A549 (cell line): ENCODE measurements at regions not wholly inside any gene's neighbourhood (a gene's known extent, or its start where the extent isn't known, plus 50 kb on each side); places are given as distances from the start of the nearest gene placed in this dataset.

Experiments used
- ATAC-seq, 2 experiments: fragments of 200-7000 bp in 1 of 2; fragments of >200 bp in 1 of 2; cut with Nextera tagmentation in 1 of 2; cut with Tn5 transposase in 1 of 2; 3 replicates each; pipeline versions ENCODE4 v1.8.0 to v1.9.1; 2018 to 2020; ENCODE audit warnings: mild to moderate bottlenecking in 1 of 2, moderate library complexity in 1 of 2
- CTCF ChIA-PET: fragments of 300-600 bp; sonication (Branson Sonifier 250); formaldehyde crosslinking; extraction: SDS; loops from one replicate; lab custom pipeline; 2021; ENCODE audit warnings: antibody characterized with exemption, inconsistent platforms; lab: Yijun Ruan, JAX
- POLR2A ChIA-PET: fragments of 350-600 bp; formaldehyde crosslinking; extraction: SDS; loops from one replicate; lab custom pipeline; 2021; ENCODE audit warnings: antibody characterized with exemption, inconsistent platforms; lab: Yijun Ruan, JAX
- DNase-seq, 2 experiments: peaks; one replicate each; pipeline versions ENCODE4 v3.0.0 to v3.0.0-alpha.2; 2011 to 2016; ENCODE audit warnings: low read depth in 1 of 2, low spot score in 1 of 2
- FAIRE-seq: peaks from 2 replicates; lab custom pipeline; 2011; peaks lifted over from hg19 to GRCh38; lab: Jason Lieb, UNC
- H3K27ac ChIP-seq, 2 experiments: fragments of >200 bp; sonication (Bioruptor Twin); formaldehyde crosslinking; 3 replicates each; pipeline ENCODE4 v1.5.1; 2016 to 2017
- H3K4me1 ChIP-seq: fragments of >200 bp; sonication (Bioruptor Twin); formaldehyde crosslinking; 3 replicates; pipeline ENCODE4 v1.6.1; 2016
- H3K4me2 ChIP-seq: fragments of >200 bp; sonication (Bioruptor Twin); formaldehyde crosslinking; 3 replicates; pipeline ENCODE4 v1.6.1; 2016
- H3K4me3 ChIP-seq: fragments of >200 bp; sonication (Bioruptor Twin); formaldehyde crosslinking; 3 replicates; pipeline ENCODE4 v1.5.1; 2016
- H3K9me3 ChIP-seq: fragments of >200 bp; sonication (Bioruptor Twin); formaldehyde crosslinking; 3 replicates; pipeline ENCODE4 v1.6.1; 2016
- BCL3 ChIP-seq: fragments of >200 bp; sonication (Bioruptor Twin); formaldehyde crosslinking; IDR thresholded peaks from 3 replicates; pipeline ENCODE4 v1.6.1; 2016
- CEBPB ChIP-seq, 2 experiments: fragments of >200 bp in 1 of 2; sonication (Bioruptor Twin) in 1 of 2; formaldehyde crosslinking in 1 of 2; IDR thresholded peaks; 2 replicates each; pipeline ENCODE4 v1.6.1; 2012 to 2016
- CHD4 ChIP-seq: fragments of 200-600 bp; sonication (generic); IDR thresholded peaks from 2 replicates; pipeline ENCODE4 v1.6.1; 2016; ENCODE audit warnings: antibody characterized with exemption, mild to moderate bottlenecking, borderline replicate concordance
- ELK1 ChIP-seq: fragments of 150-350 bp; IDR thresholded peaks from 2 replicates; pipeline ENCODE4 v1.6.1; 2014; ENCODE audit warnings: low read depth, mild to moderate bottlenecking, low read length
- EP300 ChIP-seq, 2 experiments: fragments of >200 bp; sonication (Bioruptor Twin); formaldehyde crosslinking; IDR thresholded peaks; 2 replicates in 1 of 2; 3 replicates in 1 of 2; pipeline ENCODE4 v1.6.1; 2016 to 2017
- FOSL2 ChIP-seq, 2 experiments: fragments of 450-650 bp in 1 of 2; fragments of >200 bp in 1 of 2; sonication (Bioruptor Twin) in 1 of 2; formaldehyde crosslinking; IDR thresholded peaks; 2 replicates each; pipeline versions ENCODE4 v1.5.0 to v1.6.1; 2016 to 2020; ENCODE audit warnings: mild to moderate bottlenecking in 1 of 2, moderate library complexity in 1 of 2
- FOXS1 ChIP-seq: fragments of 250-450 bp; sonication (Bioruptor Pico); IDR thresholded peaks from 2 replicates; pipeline ENCODE4 v1.5.0; 2020; ENCODE audit warnings: mild to moderate bottlenecking, moderate library complexity
- GATA3 ChIP-seq: IDR thresholded peaks from 2 replicates; pipeline ENCODE4 v1.6.1; 2012; ENCODE audit warnings: borderline replicate concordance
- HOXA7 ChIP-seq: fragments of 250-450 bp; sonication (Bioruptor Pico); IDR thresholded peaks from 2 replicates; pipeline ENCODE4 v1.5.0; 2020; ENCODE audit warnings: mild to moderate bottlenecking, moderate library complexity
- JUN ChIP-seq, 2 experiments: fragments of >200 bp; sonication (Bioruptor Twin); formaldehyde crosslinking; IDR thresholded peaks; 2 replicates in 1 of 2; 3 replicates in 1 of 2; pipeline ENCODE4 v1.6.1; 2016 to 2017
- JUNB ChIP-seq: fragments of >200 bp; sonication (Bioruptor Twin); formaldehyde crosslinking; IDR thresholded peaks from 2 replicates; pipeline ENCODE4 v1.6.1; 2016
- KDM5A ChIP-seq: fragments of 200-600 bp; sonication (generic); IDR thresholded peaks from 2 replicates; pipeline ENCODE4 v1.6.1; 2016; ENCODE audit warnings: antibody characterized with exemption, mild to moderate bottlenecking
- MAX ChIP-seq: IDR thresholded peaks from 2 replicates; pipeline ENCODE4 v1.6.1; 2012
- NPAS2 ChIP-seq: fragments of 250-450 bp; sonication (Bioruptor Pico); IDR thresholded peaks from 2 replicates; pipeline ENCODE4 v1.8.0; 2022; ENCODE audit warnings: mild to moderate bottlenecking, moderate library complexity, borderline replicate concordance
- POLR2AphosphoS2 ChIP-seq: conservative IDR thresholded peaks from 2 replicates; pipeline ENCODE4 v1.6.1; 2012; ENCODE audit warnings: low read length, improper control_type of control experiment, inconsistent platforms
- RARB ChIP-seq: fragments of 250-450 bp; sonication (Bioruptor Pico); IDR thresholded peaks from 2 replicates; pipeline ENCODE4 v1.8.0; 2021; ENCODE audit warnings: mild to moderate bottlenecking, moderate library complexity
- REST ChIP-seq: fragments of 200-600 bp; sonication (generic); IDR thresholded peaks from 2 replicates; pipeline ENCODE4 v1.6.1; 2016; ENCODE audit warnings: antibody characterized with exemption, mild to moderate bottlenecking, moderate library complexity
- RNF2 ChIP-seq: fragments of 200-600 bp; sonication (generic); IDR thresholded peaks from 2 replicates; pipeline ENCODE4 v1.6.1; 2016; ENCODE audit warnings: low read depth, mild to moderate bottlenecking, antibody characterized with exemption, moderate library complexity, borderline replicate concordance
- SMC3 ChIP-seq: fragments of >200 bp; sonication (Bioruptor Twin); formaldehyde crosslinking; IDR thresholded peaks from 3 replicates; pipeline ENCODE4 v1.6.1; 2018; ENCODE audit warnings: inconsistent platforms
- TP53 ChIP-seq: fragments of 250-450 bp; sonication (Bioruptor Pico); IDR thresholded peaks from 2 replicates; pipeline ENCODE4 v1.5.0; 2021; ENCODE audit warnings: mild to moderate bottlenecking, moderate library complexity
- ZC3H11A ChIP-seq: fragments of 450-650 bp; IDR thresholded peaks from 2 replicates; pipeline ENCODE4 v1.6.1; 2014; ENCODE audit warnings: antibody characterized with exemption, mild to moderate bottlenecking
- ZFP36 ChIP-seq: fragments of 450-650 bp; IDR thresholded peaks from 2 replicates; pipeline ENCODE4 v1.6.1; 2014; ENCODE audit warnings: borderline replicate concordance; ENCODE audit not compliant: partially characterized antibody
- WGBS: methylation state at CpG from one replicate; pipeline ENCODE4 v1.1.6; 2017; ENCODE audit errors: missing lambda C conversion rate; 5-methylcytosine and 5-hydroxymethylcytosine counted together

GRCh38 chr5:27708534-27708933, 670.1 kb upstream of the CDH9 start:
- Histone ChIP-seq H3K4me2 (peak overlapping the region; percentile 66), H3K4me1 (peaks cover 30% of the 10 kb centered on the region), H3K27ac (peak overlapping the region; percentile 68 to 81), H3K4me3 (no peak overlapping the region), H3K9me3 (no peaks in the 10 kb centered on the region)
- FAIRE-seq = no peak
- ChIA-PET CTCF (interaction anchor here (0.5 to 0.6 kb wide), 2 partner anchors 182 to 1010 kb away, joined by 3 read pairs; no protein-coding TSS in a partner anchor), POLR2A (no interaction called here)
- TF ChIP-seq HOXA7 (CRISPR knock-in tag) (no peak), EP300 (IDR thresholded peaks at IDR 0.05) (peak in 1 of 2 experiments; percentile 48; a peak in 1 of 5 replicates), ELK1 (no peak), FOSL2 (IDR thresholded peaks at IDR 0.05) (0 out of 2 replicates have a peak, but pooled peaks have one; percentile 36), FOSL2 (CRISPR knock-in tag; IDR thresholded peaks at IDR 0.05) (no peak), JUNB (peak; percentile 66; the same call in 1 of the 2 replicates), ZFP36 (no peak), TP53 (CRISPR knock-in tag) (no peak), GATA3 (peak; percentile 34; the same call in 1 of the 2 replicates), MAX (no peak), KDM5A (no peak), REST (no peak), JUN (IDR thresholded peaks at IDR 0.05) (peak in 1 of 2 experiments; percentile 51; a peak in 1 of 5 replicates)
- TF ChIP-seq, all 56 proteins: peak for 5
- WGBS = 2% methylated on average over 3 of the region's 3 CpGs
- ATAC-seq (peak; percentile 77 to 81), DNase-seq (peak; percentile 14 to 47)

- peak overlapping the region; percentile 28; the same call in 2 of the 3 replicates for H3K4me2 ChIP-seq
- POLR2A ChIA-PET = no interaction called here
- TF ChIP-seq ZFP36 (no peak), MAX (no peak), ELK1 (no peak), BCL3 (no peak), SMC3 (no peak), POLR2AphosphoS2 (no peak), CEBPB (IDR thresholded peaks at IDR 0.05) (0 out of 4 replicates have a peak, but pooled peaks of 1 of the 2 experiments have one; percentile 29), RNF2 (no peak), REST (no peak), ZC3H11A (no peak), JUNB (peak; percentile 62; the same call in 1 of the 2 replicates), RARB (no peak), FOSL2 (IDR thresholded peaks at IDR 0.05) (no peak; the same call in 1 of the 2 replicates), FOSL2 (CRISPR knock-in tag; IDR thresholded peaks at IDR 0.05) (peak; percentile 56), NPAS2 (CRISPR knock-in tag) (no peak), CHD4 (no peak), FOXS1 (CRISPR knock-in tag) (no peak)
- no peak overlapping the region for H3K4me3 ChIP-seq
- FAIRE-seq = no peak
- H3K4me1 ChIP-seq = peaks cover 43% of the 10 kb centered on the region
- H3K27ac ChIP-seq = peak overlapping the region; percentile 62 to 68; a peak in 5 of 6 replicates
- ATAC-seq = peak in 1 of 2 experiments; percentile 52; a peak in 2 of 6 replicates
- DNase-seq = peak in 1 of 2 experiments; percentile 11
- H3K9me3 ChIP-seq = no peaks in the 10 kb centered on the region
- CTCF ChIA-PET = no interaction called here
Observed at GRCh38 chr5:27706832-27707231, 668.4 kb upstream of the CDH9 start.
